ENCODE measurements at regions not wholly inside any gene's neighbourhood (a gene's known extent, or its start where the extent isn't known, plus 50 kb on each side); places are given as distances from the start of the nearest gene placed in this dataset.
"Not testable (repeated sequence)": the region's sequence is repeated elsewhere in the genome, so short reads cannot be mapped to it uniquely, and the experiment has no call there.

- no peak for DNase-seq
These were observed 256.6 kb downstream of the ZWINT start for GRCh38 chr10:56104487-56104886.

DNA sequence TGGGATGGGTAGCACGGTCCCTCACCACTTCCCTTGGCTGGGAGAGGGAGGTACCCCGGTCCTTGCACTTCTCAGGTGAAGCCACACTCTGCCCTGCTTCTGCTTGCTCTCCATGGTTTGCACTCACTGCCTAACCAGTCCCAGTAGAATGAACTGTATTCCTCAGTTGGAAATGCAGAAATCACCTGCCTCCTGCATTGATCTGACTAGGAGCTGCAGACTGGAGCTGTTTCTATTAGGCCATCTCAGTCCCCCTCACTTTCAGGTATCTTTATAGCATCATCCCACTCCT lies 264.9 kb downstream of the ZWINT start:
- DNase-seq: no peak

GRCh38 chr10:56095506-56096225 lies 265.4 kb downstream of the ZWINT start:
- no peak for DNase-seq

DNA sequence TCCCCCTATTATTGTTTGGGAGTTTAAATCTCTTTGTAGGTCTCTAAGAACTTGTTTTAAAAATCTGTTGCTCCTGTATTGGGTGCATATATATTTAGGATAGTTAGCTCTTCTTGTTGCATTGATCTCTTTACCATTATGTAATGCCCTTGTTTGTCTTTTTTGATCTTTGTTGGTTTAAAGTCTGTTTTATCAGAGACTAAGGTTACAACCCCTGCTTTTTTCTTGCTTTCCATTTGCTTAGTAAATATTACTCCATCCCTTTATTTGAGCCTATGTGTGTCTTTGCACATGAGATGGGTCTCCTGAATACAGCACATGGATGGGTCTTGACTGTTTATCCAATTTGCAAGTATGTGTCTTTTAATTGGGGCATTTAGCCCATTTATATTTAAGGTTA lies 267.4 kb downstream of the ZWINT start:
- DNase-seq: not testable (repeated sequence)

DNA sequence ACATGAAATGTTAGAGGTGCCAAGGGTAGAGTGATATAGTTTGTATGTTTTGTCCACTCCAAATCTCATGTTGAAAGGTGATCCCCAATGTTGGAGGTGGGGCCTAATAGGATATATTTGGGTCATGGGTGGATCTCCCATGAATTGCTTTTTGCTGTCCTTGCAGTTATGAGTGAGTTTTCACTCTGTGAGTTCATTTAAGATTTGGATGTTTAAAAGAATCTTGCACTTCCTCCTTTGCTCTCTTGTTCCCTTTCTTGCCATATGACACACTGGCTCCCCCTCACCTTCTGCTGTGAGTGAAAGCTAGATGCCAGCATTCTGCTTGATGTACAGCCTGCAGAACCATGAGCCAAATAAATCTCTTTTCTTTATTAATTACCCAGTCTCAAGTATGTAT lies 269.2 kb downstream of the ZWINT start:
- DNase-seq: no peak

DNA sequence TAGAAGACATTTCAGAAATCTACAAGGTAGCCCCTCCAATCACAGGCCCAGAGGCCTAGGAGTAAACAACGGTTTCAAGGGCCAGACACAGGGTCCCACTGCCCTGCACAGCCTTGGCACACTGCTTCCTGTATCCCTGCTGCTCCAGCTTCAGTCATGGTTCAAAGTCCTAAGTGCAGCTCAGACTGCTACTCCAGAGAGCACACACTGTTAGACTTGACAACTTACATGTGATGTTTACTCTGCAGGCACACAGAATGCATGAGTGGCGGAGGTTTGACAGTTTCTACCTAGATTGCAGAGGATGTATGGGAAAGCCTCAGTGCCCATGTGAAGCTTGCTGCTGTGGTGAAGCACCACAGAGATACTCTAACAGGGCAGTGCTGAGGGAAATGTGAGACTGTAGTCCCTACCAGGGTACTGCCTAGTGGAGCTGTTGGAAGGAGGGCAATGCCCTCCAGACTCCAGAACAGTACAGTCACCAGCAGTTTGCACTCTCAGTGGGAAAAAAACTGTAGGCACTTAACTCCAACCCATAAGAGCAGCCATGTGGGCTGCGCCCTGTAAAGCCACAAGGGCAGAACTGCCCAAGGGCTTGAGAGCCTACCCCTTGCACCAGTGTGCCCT lies 270.0 kb downstream of the ZWINT start:
- no peak for DNase-seq

DNA sequence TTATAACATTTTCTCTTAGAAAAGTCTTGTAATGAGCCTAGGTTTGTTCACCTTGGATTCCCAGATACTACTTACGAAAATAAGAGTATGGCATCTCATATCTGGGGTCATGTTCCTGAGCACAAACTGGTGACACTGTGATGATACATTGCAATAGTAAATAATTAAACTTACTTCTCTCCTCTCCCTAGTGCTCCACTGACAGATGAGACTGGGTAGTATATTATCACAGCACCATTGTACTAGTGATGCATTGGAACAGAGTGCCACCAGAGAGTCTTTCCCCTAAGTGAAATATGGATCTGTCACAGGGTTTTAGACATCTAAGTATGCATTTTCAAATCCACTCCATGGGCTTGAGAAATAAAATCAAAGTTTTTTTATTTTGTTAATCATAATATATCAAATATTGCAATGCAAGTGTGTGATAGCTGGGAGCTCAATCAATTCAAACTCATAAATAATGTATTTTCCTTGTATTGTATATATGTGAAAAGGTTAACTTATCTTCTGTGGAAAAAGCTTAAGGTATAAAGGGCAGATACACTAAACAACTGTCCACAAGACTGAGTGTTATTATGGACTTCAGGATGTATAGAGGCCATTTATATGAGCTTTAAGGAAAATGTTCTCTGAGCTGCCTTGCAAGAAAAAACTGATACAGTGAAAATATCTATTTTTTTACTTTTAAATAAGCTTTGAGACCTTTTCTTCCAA lies 275.5 kb downstream of the ZWINT start:
- no peak for DNase-seq

DNA sequence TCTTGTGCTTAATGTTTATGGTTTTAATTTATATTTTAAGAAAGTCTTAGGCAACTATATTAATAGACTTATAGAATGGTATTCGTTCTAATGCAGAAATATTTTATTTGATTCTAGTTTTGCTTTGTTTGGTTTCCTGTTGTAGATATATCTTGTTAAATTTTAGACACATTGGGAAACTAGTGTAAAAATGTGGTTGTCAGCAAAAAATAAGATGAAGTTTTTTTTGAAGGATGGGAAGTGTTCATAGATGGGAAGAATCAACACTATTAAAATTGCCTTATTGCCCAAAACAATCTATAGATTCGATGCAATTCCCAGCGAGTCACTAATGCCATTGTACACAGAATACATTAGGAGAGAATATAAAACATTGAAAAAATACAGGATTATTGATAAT lies 278.9 kb downstream of the ZWINT start:
- no peak for DNase-seq

DNA sequence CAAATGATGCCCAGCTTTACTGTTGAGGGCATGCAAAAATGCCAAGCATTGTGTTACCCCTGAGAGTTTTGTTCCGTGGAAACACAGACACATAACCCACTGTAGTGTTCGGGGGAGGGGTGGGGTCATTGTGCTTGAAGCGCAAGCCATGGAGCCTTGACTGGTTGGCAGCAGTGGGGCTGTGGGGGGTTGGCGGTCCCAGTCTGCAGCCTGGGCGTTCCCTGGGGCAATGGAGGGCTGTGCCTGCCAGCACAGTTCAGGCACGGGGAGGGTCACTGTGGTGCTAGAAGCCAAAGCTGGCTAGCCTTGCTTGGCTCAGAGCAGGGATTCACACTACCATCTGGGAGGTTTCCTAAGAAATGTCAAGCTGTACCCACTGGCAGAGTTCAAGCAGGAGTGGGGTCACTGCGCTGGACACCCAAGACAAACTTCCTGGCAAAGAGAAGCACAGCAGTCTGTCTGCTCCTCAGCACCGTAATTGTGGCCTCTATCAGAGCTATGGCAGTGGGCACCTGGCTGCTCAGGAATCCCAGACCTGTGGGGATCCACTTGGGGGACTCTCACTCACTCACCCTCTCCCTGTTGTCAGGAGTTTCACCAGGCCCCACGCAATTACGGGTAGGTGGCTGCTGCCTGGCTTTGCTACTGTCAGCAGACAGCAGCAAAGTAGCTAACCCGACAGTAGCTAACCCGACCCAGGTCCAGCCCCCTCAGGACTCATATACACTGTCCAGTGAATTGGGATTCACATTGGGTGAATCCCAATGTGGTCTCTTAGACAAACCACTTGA lies 292.4 kb downstream of the ZWINT start:
- DNase-seq: no peak

- no peak for DNase-seq
These were observed 293.0 kb downstream of the ZWINT start for GRCh38 chr10:56068040-56068439.

DNA sequence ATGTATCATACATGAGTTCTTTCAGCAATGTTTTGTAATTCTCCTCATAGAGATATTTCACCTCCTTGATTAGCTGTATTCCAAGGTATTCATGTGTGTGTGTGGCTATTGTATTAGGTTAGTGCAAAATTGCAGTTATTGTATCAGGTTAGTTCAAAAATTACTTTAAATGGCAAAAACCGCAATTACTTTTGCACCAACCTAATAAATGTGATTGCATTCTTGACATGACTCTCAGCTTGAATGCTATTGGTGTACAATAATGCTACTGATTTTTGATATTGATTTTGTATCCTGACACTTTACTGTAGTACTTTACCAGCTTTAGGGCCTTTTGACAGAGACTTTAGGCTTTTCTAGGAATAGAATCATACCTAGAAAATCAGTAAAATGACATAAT lies 297.4 kb downstream of the ZWINT start:
- no peak for DNase-seq

DNA sequence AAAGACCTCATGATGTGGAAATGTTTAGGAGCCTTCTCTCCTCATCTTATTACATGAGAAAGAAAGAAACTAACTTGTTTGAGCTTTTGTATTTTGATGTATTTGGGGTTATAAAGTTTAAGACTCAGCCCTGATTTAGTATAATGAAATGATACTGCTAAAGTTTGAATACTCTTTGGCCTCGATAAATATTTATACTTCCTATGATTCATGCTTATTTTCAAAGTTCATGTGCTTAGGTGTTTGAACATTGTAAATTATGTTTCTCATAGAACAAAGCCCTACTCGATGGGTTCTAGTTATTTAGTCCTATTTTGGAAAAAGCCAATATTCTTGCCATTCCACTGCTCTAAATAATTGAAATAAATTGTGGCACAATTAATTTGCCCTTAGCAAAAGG lies 303.2 kb downstream of the ZWINT start:
- DNase-seq: no peak

DNA sequence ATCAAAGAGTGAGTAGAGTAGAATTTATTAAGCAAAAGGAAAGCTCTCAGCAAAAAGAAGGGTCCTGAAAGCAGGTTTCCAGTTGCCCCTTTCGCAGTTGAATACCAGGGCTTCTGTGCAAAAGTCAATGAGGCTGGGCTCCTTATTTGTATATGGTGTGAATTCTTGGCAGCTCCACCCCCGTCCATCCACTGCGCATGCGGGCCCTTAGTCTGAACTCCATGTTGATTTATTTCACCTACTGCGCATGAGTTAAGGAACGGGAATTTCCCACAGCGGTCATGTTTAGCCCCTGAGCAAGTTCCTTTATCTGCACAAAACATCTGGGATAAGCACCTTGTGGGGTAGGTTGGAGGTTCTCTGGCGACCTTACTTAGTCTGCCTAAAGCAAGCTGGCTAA lies 325.6 kb downstream of the ZWINT start:
- DNase-seq: no peak

GRCh38 chr10:56028298-56029132 lies 332.5 kb downstream of the ZWINT start:
- no peak for DNase-seq

DNA sequence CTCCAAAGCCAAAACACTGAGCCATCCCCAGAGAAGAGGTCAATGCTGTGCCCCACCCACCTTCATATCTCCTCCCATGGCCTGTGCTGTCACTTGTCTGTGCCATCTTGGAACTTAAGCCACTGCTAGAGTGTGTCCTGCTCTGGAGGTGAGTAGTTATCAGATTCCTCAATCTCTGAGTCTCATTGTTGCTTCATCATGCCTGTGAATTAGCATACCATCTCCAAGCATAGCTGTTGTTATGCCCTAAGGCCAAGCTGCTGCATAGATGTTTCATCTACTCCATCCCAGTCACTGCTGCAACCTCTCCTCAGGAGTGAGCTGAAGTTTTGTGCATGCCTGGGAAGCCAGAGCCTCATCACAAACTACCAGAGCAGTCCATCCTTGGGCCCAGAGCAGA lies 349.0 kb downstream of the ZWINT start:
- no peak for DNase-seq

- DNase-seq: no peak
These were observed 357.5 kb downstream of the ZWINT start for GRCh38 chr10:56003555-56003954.

DNA sequence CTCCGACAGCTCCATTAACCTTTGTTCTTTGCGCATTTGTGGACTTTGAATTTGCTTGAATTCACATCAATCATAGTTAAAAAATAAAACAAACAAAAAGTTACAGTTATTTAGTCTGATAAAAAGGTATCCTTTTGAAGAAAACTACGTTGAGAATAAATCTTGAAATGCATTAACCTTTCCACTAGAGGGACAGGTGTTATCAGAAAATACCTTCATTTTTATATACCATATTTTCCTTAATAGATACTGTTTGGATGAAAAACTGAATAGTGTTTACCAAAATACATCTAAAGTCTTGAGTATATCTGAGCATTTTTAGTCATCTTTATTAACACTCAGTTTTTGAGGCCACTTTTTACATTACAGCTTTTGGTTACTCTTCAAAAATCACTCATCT lies 371.9 kb downstream of the ZWINT start:
- DNase-seq: no peak

GRCh38 chr10:55979203-55979602 lies 381.9 kb downstream of the ZWINT start:
- no peak for DNase-seq

DNA sequence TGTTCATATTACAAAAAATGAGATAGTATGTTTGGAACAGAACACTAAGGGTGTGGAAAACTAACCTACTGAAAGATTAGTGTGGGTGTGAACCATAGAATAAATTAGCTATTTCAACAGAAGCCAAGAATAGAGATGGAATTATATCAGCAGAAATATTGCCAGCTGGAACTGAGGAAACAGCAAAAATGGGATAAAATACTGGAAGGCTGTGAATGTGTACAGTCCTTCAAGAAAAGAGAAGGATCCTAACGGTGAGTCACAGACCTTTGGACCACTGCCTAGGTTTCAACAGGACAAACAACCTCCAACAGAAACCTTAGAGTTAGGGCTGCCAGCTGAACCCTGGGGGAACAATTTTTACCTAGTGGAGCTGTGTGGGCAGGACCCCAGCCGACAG lies 395.0 kb downstream of the ZWINT start:
- DNase-seq: peak; percentile 2

GRCh38 chr10:55943403-55943802 lies 417.7 kb downstream of the ZWINT start:
- no peak for DNase-seq

DNA sequence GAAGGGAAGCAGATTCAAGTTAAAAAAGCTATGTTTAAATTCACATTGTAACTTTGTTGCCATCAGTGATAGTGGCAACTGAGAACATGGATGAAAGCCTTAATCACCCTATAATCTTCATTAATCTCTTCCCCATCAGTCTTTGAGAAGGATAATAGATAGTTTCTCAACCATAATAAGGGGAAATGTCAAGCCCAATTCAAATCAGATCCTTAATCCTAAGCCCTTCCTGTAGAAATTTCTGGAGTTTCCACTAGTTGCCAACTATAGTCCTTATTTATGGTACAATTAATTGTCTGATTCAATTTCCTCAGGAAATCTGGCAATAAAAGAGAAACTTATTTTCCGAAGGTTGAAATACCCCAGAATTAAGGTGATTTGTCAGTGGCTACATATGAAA lies 431.8 kb downstream of the ZWINT start:
- DNase-seq: no peak

GRCh38 chr10:55899472-55900147 lies 461.4 kb downstream of the ZWINT start:
- DNase-seq: not testable (repeated sequence)
